ENCODE measurements at regions not wholly inside any gene's neighbourhood (a gene's known extent, or its start where the extent isn't known, plus 50 kb on each side); places are given as distances from the start of the nearest gene placed in this dataset.

DNA sequence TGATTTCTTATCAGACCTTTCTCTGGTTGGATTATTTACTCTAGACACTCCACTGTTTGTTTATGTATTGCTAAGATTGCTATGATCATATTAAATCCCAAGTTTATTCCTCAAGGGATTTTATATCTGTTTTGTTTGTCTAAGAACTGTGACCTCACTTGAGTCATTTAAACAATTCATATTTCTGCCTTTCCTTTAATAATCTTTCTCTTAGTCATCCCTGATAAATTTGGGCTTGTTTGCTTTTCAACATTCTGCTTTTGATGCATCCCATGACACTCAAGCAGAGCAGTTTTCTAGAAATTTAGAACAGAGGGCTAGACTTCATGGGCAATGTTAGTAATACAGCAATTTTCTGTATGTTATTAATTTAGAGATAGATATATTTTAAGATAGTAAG, 231.6 kb upstream of the TNC start:
- TF ChIP-seq, protein P1, sequence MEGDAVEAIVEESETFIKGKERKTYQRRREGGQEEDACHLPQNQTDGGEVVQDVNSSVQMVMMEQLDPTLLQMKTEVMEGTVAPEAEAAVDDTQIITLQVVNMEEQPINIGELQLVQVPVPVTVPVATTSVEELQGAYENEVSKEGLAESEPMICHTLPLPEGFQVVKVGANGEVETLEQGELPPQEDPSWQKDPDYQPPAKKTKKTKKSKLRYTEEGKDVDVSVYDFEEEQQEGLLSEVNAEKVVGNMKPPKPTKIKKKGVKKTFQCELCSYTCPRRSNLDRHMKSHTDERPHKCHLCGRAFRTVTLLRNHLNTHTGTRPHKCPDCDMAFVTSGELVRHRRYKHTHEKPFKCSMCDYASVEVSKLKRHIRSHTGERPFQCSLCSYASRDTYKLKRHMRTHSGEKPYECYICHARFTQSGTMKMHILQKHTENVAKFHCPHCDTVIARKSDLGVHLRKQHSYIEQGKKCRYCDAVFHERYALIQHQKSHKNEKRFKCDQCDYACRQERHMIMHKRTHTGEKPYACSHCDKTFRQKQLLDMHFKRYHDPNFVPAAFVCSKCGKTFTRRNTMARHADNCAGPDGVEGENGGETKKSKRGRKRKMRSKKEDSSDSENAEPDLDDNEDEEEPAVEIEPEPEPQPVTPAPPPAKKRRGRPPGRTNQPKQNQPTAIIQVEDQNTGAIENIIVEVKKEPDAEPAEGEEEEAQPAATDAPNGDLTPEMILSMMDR (IDR thresholded peaks at IDR 0.05; ENCODE audit: borderline replicate concordance, extremely low read depth, low read length, poor library complexity, severe bottlenecking), result no peak
- no peak for TF ChIP-seq EZH2 (IDR thresholded peaks at IDR 0.05; ENCODE audit: borderline replicate concordance, low read depth, low read length, severe bottlenecking)

Measured in DND-41 (cell line).